HEK293T (cell line): ENCODE measurements at regions not wholly inside any gene's neighbourhood (a gene's known extent, or its start where the extent isn't known, plus 50 kb on each side); places are given as distances from the start of the nearest gene placed in this dataset.

Source experiments
- CTCF ChIA-PET: fragments of 350-600 bp; formaldehyde crosslinking; extraction: SDS; loops from one replicate; lab custom pipeline; 2021; ENCODE audit warnings: antibody characterized with exemption, inconsistent platforms; lab: Yijun Ruan, JAX
- POLR2A ChIA-PET: fragments of 350-600 bp; formaldehyde crosslinking; extraction: SDS; loops from one replicate; lab custom pipeline; 2020; ENCODE audit warnings: antibody characterized with exemption, inconsistent platforms; lab: Yijun Ruan, JAX
- DNase-seq: peaks from one replicate; pipeline ENCODE4 v3.0.0; 2012; ENCODE audit warnings: mixed read lengths; ENCODE audit errors: extremely low spot score
- ARNT ChIP-seq: fragments of 450-650 bp; IDR thresholded peaks from 2 replicates; pipeline ENCODE4 v1.6.1; 2017; ENCODE audit warnings: mild to moderate bottlenecking
- BHLHE40 ChIP-seq: fragments of 450-650 bp; IDR thresholded peaks from 2 replicates; pipeline ENCODE4 v1.6.1; 2016; ENCODE audit warnings: mild to moderate bottlenecking, moderate library complexity, borderline replicate concordance
- CTBP1 ChIP-seq: fragments of 450-650 bp; IDR thresholded peaks from 2 replicates; pipeline ENCODE4 v1.6.1; 2016; ENCODE audit warnings: borderline replicate concordance
- ELF4 ChIP-seq: fragments of 450-650 bp; IDR thresholded peaks from 2 replicates; pipeline ENCODE4 v1.6.1; 2017; ENCODE audit warnings: antibody characterized with exemption
- FOXA1 ChIP-seq: fragments of 450-650 bp; IDR thresholded peaks from 2 replicates; pipeline ENCODE4 v1.6.1; 2016; ENCODE audit warnings: mild to moderate bottlenecking
- FOXK2 ChIP-seq: fragments of 450-650 bp; IDR thresholded peaks from 2 replicates; pipeline ENCODE4 v1.6.1; 2016; ENCODE audit warnings: mild to moderate bottlenecking
- FOXM1 ChIP-seq: fragments of 450-650 bp; IDR thresholded peaks from 2 replicates; pipeline ENCODE4 v1.6.1; 2017; ENCODE audit warnings: mild to moderate bottlenecking, borderline replicate concordance
- HDGF ChIP-seq: fragments of 450-650 bp; IDR thresholded peaks from 2 replicates; pipeline ENCODE4 v1.6.1; 2017; ENCODE audit warnings: antibody characterized with exemption, borderline replicate concordance
- L3MBTL2 ChIP-seq: fragments of 450-650 bp; conservative IDR thresholded peaks from 2 replicates; pipeline ENCODE4 v1.6.1; 2016; ENCODE audit warnings: mild to moderate bottlenecking
- LEF1 ChIP-seq: fragments of 450-650 bp; IDR thresholded peaks from 2 replicates; pipeline ENCODE4 v1.6.1; 2017; ENCODE audit warnings: mild to moderate bottlenecking, borderline replicate concordance
- NFRKB ChIP-seq: fragments of 450-650 bp; IDR thresholded peaks from 2 replicates; pipeline ENCODE4 v1.6.1; 2016; ENCODE audit warnings: mild to moderate bottlenecking, moderate library complexity
- PKNOX1 ChIP-seq: fragments of 450-650 bp; IDR thresholded peaks from 2 replicates; pipeline ENCODE4 v1.6.1; 2016
- SP1 ChIP-seq: fragments of 450-650 bp; IDR thresholded peaks from 2 replicates; pipeline ENCODE4 v1.6.1; 2017
- SUZ12 ChIP-seq: fragments of 450-650 bp; IDR thresholded peaks from 2 replicates; pipeline ENCODE4 v1.6.1; 2016; ENCODE audit warnings: mild to moderate bottlenecking
- TARDBP ChIP-seq: fragments of 450-650 bp; IDR thresholded peaks from 2 replicates; pipeline ENCODE4 v1.6.1; 2016
- ZNF384 ChIP-seq: fragments of 450-650 bp; IDR thresholded peaks from 2 replicates; pipeline ENCODE4 v1.6.1; 2016

GRCh38 chr12:27866373-27867101 lies 86.5 kb upstream of the MANSC4 start:
- ChIA-PET CTCF (interaction anchor here (0.6 kb wide), 1 partner anchor 1347 kb away, joined by 8 read pairs; no protein-coding TSS in a partner anchor), POLR2A (no interaction called here)
- TF ChIP-seq LEF1, result no peak
- TF ChIP-seq CTBP1, result no peak
- TF ChIP-seq HDGF, result no peak
- TF ChIP-seq PKNOX1, result no peak
- TF ChIP-seq FOXA1, result no peak
- TF ChIP-seq SP1, result no peak
- no peak for TF ChIP-seq ZNF384
- TF ChIP-seq L3MBTL2, result no peak
- no peak for DNase-seq

GRCh38 chr12:27865421-27865820 lies 85.4 kb upstream of the MANSC4 start:
- ChIA-PET POLR2A (no interaction called here), CTCF (interaction anchor here (0.6 kb wide), 1 partner anchor 1008 kb away, joined by 3 read pairs; no protein-coding TSS in a partner anchor)
- no peak for TF ChIP-seq CTBP1
- TF ChIP-seq TARDBP, result no peak
- no peak for TF ChIP-seq ELF4
- TF ChIP-seq FOXM1, result no peak
- no peak for TF ChIP-seq FOXK2
- TF ChIP-seq PKNOX1, result no peak
- no peak for TF ChIP-seq SUZ12
- no peak for TF ChIP-seq ZNF384
- no peak for TF ChIP-seq LEF1
- no peak for TF ChIP-seq NFRKB
- no peak for TF ChIP-seq SP1
- no peak for TF ChIP-seq ARNT
- TF ChIP-seq BHLHE40, result no peak
- TF ChIP-seq FOXA1, result no peak
- TF ChIP-seq L3MBTL2, result no peak
- TF ChIP-seq HDGF, result no peak
- DNase-seq, result no peak

GRCh38 chr12:27864521-27864920 lies 84.5 kb upstream of the MANSC4 start:
- DNase-seq, result no peak
- CTCF ChIA-PET, result no interaction called here
- POLR2A ChIA-PET, result no interaction called here
- TF ChIP-seq SP1 (no peak), SUZ12 (no peak), BHLHE40 (no peak), HDGF (no peak), FOXK2 (no peak), LEF1 (no peak), FOXA1 (no peak), FOXM1 (no peak), CTBP1 (no peak)

GRCh38 chr12:27863839-27864238 lies 83.8 kb upstream of the MANSC4 start:
- TF ChIP-seq ARNT, result no peak
- TF ChIP-seq L3MBTL2, result no peak
- no peak for TF ChIP-seq LEF1
- TF ChIP-seq FOXA1, result no peak
- TF ChIP-seq SUZ12, result no peak
- TF ChIP-seq NFRKB, result no peak
- no peak for TF ChIP-seq PKNOX1
- TF ChIP-seq TARDBP, result no peak
- ChIA-PET POLR2A (no interaction called here), CTCF (no interaction called here)
- DNase-seq, result no peak

GRCh38 chr12:27861428-27862167 lies 81.6 kb upstream of the MANSC4 start:
- POLR2A ChIA-PET, result no interaction called here
- no peak for DNase-seq
- CTCF ChIA-PET, result no interaction called here
- TF ChIP-seq BHLHE40 (no peak), ARNT (no peak), HDGF (no peak), SP1 (no peak), CTBP1 (no peak), FOXA1 (no peak), NFRKB (no peak), TARDBP (no peak), ZNF384 (no peak), ELF4 (no peak), FOXK2 (no peak), SUZ12 (no peak), L3MBTL2 (no peak), FOXM1 (no peak), LEF1 (no peak), PKNOX1 (no peak)
